CD14-positive monocyte (primary cell): ENCODE measurements at regions not wholly inside any gene's neighbourhood (a gene's known extent, or its start where the extent isn't known, plus 50 kb on each side); places are given as distances from the start of the nearest gene placed in this dataset.
"Not testable (repeated sequence)": the region's sequence is repeated elsewhere in the genome, so short reads cannot be mapped to it uniquely, and the experiment has no call there.

Experiments
- DNase-seq, 3 donors: peaks; one replicate each; pipeline ENCODE4 v3.0.0-alpha.2; 2011 to 2022
- H2AFZ ChIP-seq: 2 replicates; pipeline ENCODE4 v1.6.0; 2012; ENCODE audit warnings: mild to moderate bottlenecking, low read depth, low read length, inconsistent platforms; ENCODE audit not compliant: insufficient read depth, poor library complexity, severe bottlenecking
- H3K27ac ChIP-seq, 2 donors: 1 replicate in 1 of 2; 2 replicates in 1 of 2; pipeline ENCODE4 v1.5.1; 2012 to 2013; ENCODE audit warnings: low read length in 2 of 2, control low read depth in 1 of 2, inconsistent platforms in 1 of 2, low read depth in 1 of 2, mild to moderate bottlenecking in 1 of 2
- H3K27me3 ChIP-seq, 2 donors: one replicate each; pipeline versions ENCODE4 v1.6.0 to v1.6.1; 2011 to 2013; ENCODE audit warnings: low read length in 2 of 2; ENCODE audit not compliant: control insufficient read depth in 2 of 2, insufficient read depth in 2 of 2
- H3K36me3 ChIP-seq, 2 donors: replicated peaks in 1 of 2; 1 replicate in 1 of 2; 2 replicates in 1 of 2; pipeline versions ENCODE4 v1.5.1 to v1.6.1; 2012 to 2013; ENCODE audit warnings: low read length in 2 of 2, control low read depth in 1 of 2, inconsistent platforms in 1 of 2, mild to moderate bottlenecking in 1 of 2; ENCODE audit not compliant: insufficient read depth in 2 of 2, control insufficient read depth in 1 of 2
- H3K4me1 ChIP-seq, 2 donors: 1 replicate in 1 of 2; 2 replicates in 1 of 2; pipeline versions ENCODE4 v1.5.1 to v1.6.1; 2012 to 2013; ENCODE audit warnings: low read length in 2 of 2, control low read depth in 1 of 2, inconsistent platforms in 1 of 2, mild to moderate bottlenecking in 1 of 2, moderate library complexity in 1 of 2; ENCODE audit not compliant: insufficient read depth in 2 of 2, control insufficient read depth in 1 of 2
- H3K4me2 ChIP-seq: replicated peaks from 2 replicates; pipeline ENCODE3; 2012; ENCODE audit warnings: low read length, moderate library complexity, mild to moderate bottlenecking; ENCODE audit not compliant: poor library complexity, severe bottlenecking; ENCODE audit errors: extremely low read depth
- H3K4me3 ChIP-seq, 3 experiments: fragments of 200-600 bp in 1 of 3; sonication (generic) in 1 of 3; replicated peaks in 1 of 3; 1 replicate in 2 of 3; 2 replicates in 1 of 3; pipeline ENCODE4 v1.5.1; 2011 to 2013; ENCODE audit warnings: low read length in 3 of 3, mild to moderate bottlenecking in 3 of 3, control low read depth in 2 of 3, low read depth in 2 of 3, inconsistent platforms in 1 of 3, moderate library complexity in 1 of 3
- H3K79me2 ChIP-seq: 2 replicates; pipeline ENCODE4 v1.6.0; 2012; ENCODE audit warnings: mild to moderate bottlenecking, control low read depth, inconsistent platforms, low read length, moderate library complexity; ENCODE audit not compliant: insufficient read depth
- H3K9ac ChIP-seq: 2 replicates; pipeline ENCODE4 v1.6.0; 2017; ENCODE audit warnings: low read length, mild to moderate bottlenecking; ENCODE audit not compliant: insufficient read depth, poor library complexity, severe bottlenecking
- H3K9me3 ChIP-seq, 2 donors: replicated peaks in 1 of 2; 1 replicate in 1 of 2; 2 replicates in 1 of 2; pipeline versions ENCODE4 v1.5.1 to v1.6.1; 2012 to 2013; ENCODE audit warnings: low read length in 2 of 2, control low read depth in 1 of 2; ENCODE audit not compliant: control insufficient read depth in 1 of 2, insufficient read depth in 1 of 2
- H4K20me1 ChIP-seq: 2 replicates; pipeline ENCODE4 v1.6.0; 2012; ENCODE audit warnings: mild to moderate bottlenecking, low read length, control low read depth, moderate library complexity; ENCODE audit not compliant: insufficient read depth
- H3K27ac Mint-ChIP-seq, 7 donors: one replicate each; pipeline ENCODE4 v1.8.0; 2020; ENCODE audit warnings: mild to moderate bottlenecking in 7 of 7, mixed read lengths in 7 of 7, moderate library complexity in 6 of 7, inconsistent platforms in 2 of 7
- H3K27me3 Mint-ChIP-seq, 3 donors: one replicate each; pipeline ENCODE4 v1.8.0; 2021 to 2022; ENCODE audit warnings: low read depth in 3 of 3, mild to moderate bottlenecking in 3 of 3, mixed read lengths in 3 of 3, moderate library complexity in 3 of 3, inconsistent platforms in 1 of 3
- H3K36me3 Mint-ChIP-seq, 2 donors: one replicate each; pipeline ENCODE4 v1.8.0; 2020; ENCODE audit warnings: mixed read lengths in 2 of 2, inconsistent platforms in 1 of 2, mild to moderate bottlenecking in 1 of 2
- H3K4me1 Mint-ChIP-seq: one replicate; pipeline ENCODE4 v1.8.0; 2020; ENCODE audit warnings: mild to moderate bottlenecking, mixed read lengths
- H3K4me3 Mint-ChIP-seq, 2 donors: one replicate each; pipeline ENCODE4 v1.8.0; 2020; ENCODE audit warnings: mild to moderate bottlenecking in 2 of 2, mixed read lengths in 2 of 2, moderate library complexity in 1 of 2
- H3K9me3 Mint-ChIP-seq, 7 donors: one replicate each; pipeline ENCODE4 v1.8.0; 2020 to 2022; ENCODE audit warnings: mixed read lengths in 7 of 7, mild to moderate bottlenecking in 6 of 7, moderate library complexity in 6 of 7, inconsistent platforms in 2 of 7
- CTCF ChIP-seq: fragments of 200-600 bp; IDR thresholded peaks from one replicate; pipeline ENCODE4 v1.8.0; 2022; ENCODE audit warnings: antibody characterized with exemption, mild to moderate bottlenecking
- WGBS: methylation state at CpG from one replicate; pipeline ENCODE4 v1.1.5; 2013; ENCODE audit warnings: missing lambda C conversion rate; ENCODE audit not compliant: insufficient coverage; 5-methylcytosine and 5-hydroxymethylcytosine counted together
- intact Hi-C, 2 donors: fragments of 100-400 bp; cut with micrococcal nuclease; formaldehyde crosslinking; loops; one replicate each; pipeline versions ENCODE4 v1.15.0 to v1.15.1; 2023

GRCh38 chr11:128146926-128147605 is 440.3 kb downstream of the ETS1 start:
- intact Hi-C loops = no loop called here
- WGBS = 94% methylated on average over 3 of the region's 5 CpGs
- no peak for TF ChIP-seq CTCF
- Histone ChIP-seq H2AFZ (no peak overlapping the region), H3K27me3 (no peaks in the 10 kb centered on the region), H3K36me3 (no peaks in the 10 kb centered on the region), H3K9ac (no peak overlapping the region), H3K4me3 (no peak overlapping the region), H3K4me2 (no peak overlapping the region), H3K9me3 (no peaks in the 10 kb centered on the region), H3K79me2 (no peaks in the 10 kb centered on the region), H4K20me1 (no peaks in the 10 kb centered on the region), H3K4me1 (no peaks in the 10 kb centered on the region), H3K27ac (no peak overlapping the region)
- Mint-ChIP-seq H3K27me3 (no peaks in the 10 kb centered on the region), H3K4me3 (no peak overlapping the region), H3K36me3 (no peaks in the 10 kb centered on the region), H3K27ac (peak overlapping the region in 1 of 7 donors; percentile 27), H3K9me3 (peaks cover 2 to 9% (median 6%) of the 10 kb centered on the region in 7 donors), H3K4me1 (peaks cover 8% of the 10 kb centered on the region)
- no peak for DNase-seq

GRCh38 chr11:128140293-128140692 is 447.1 kb downstream of the ETS1 start:
- H3K27me3 Mint-ChIP-seq, H3K36me3 Mint-ChIP-seq, H3K9me3 ChIP-seq, H3K36me3 ChIP-seq, intact Hi-C loops, H3K9ac ChIP-seq, H3K4me1 Mint-ChIP-seq, H2AFZ ChIP-seq, H3K4me2 ChIP-seq, H3K4me3 ChIP-seq, H3K27ac Mint-ChIP-seq, H3K79me2 ChIP-seq, H3K4me1 ChIP-seq, H3K27me3 ChIP-seq, H3K27ac ChIP-seq, H4K20me1 ChIP-seq, H3K4me3 Mint-ChIP-seq, DNase-seq: not testable (repeated sequence)
- WGBS = no CpG with 5 or more reads among the region's 6 CpGs
- H3K9me3 Mint-ChIP-seq = peaks cover 12 to 28% (median 23%) of the 10 kb centered on the region in 7 donors
